Ovary (tissue), 7 donors: ENCODE measurements at regions not wholly inside any gene's neighbourhood (a gene's known extent, or its start where the extent isn't known, plus 50 kb on each side); places are given as distances from the start of the nearest gene placed in this dataset.

Source experiments
- DNase-seq, 5 donors: peaks; one replicate each; pipeline ENCODE4 v3.0.0-alpha.2; 2019 to 2020
- H3K27ac ChIP-seq, 2 donors: fragments of 200-600 bp; one replicate each; pipeline versions ENCODE4 v1.5.1 to v1.8.0; 2019 to 2022
- H3K27me3 ChIP-seq: fragments of 200-600 bp; one replicate; pipeline ENCODE4 v1.8.0; 2022
- H3K36me3 ChIP-seq: fragments of 200-600 bp; sonication (generic); one replicate; pipeline ENCODE4 v1.5.1; 2019
- H3K4me1 ChIP-seq: one replicate; pipeline ENCODE4 v1.8.1; 2013; ENCODE audit warnings: mild to moderate bottlenecking, moderate library complexity; ENCODE audit not compliant: insufficient read depth
- H3K4me3 ChIP-seq: fragments of 200-600 bp; sonication (generic); one replicate; pipeline ENCODE4 v1.5.1; 2017
- H3K9me3 ChIP-seq, 2 donors: fragments of 200-600 bp in 1 of 2; sonication (generic) in 1 of 2; one replicate each; pipeline versions ENCODE4 v1.5.1 to v1.8.1; 2013 to 2019; ENCODE audit warnings: mild to moderate bottlenecking in 1 of 2, moderate library complexity in 1 of 2
- CTCF ChIP-seq, 3 donors: fragments of 450-650 bp in 2 of 3; fragments of 200-600 bp in 1 of 3; IDR thresholded peaks; one replicate each; pipeline versions ENCODE4 v1.5.1 to v1.8.0; 2016 to 2022; ENCODE audit warnings: antibody characterized with exemption in 3 of 3, mild to moderate bottlenecking in 1 of 3
- EP300 ChIP-seq: sonication (generic); formaldehyde crosslinking; IDR thresholded peaks from one replicate; pipeline ENCODE4 v1.6.1; 2017; ENCODE audit warnings: antibody characterized with exemption
- POLR2A ChIP-seq: fragments of 450-650 bp; IDR thresholded peaks from one replicate; pipeline ENCODE4 v1.6.1; 2017; ENCODE audit warnings: antibody characterized with exemption, mild to moderate bottlenecking, moderate library complexity
- WGBS, 3 donors: extraction: QIAGEN DNeasy Blood & Tissue Kit in 1 of 3; methylation state at CpG; one replicate each; pipeline versions ENCODE4 v1.1.5 to v1.1.7; 2013 to 2017; 5-methylcytosine and 5-hydroxymethylcytosine counted together
- intact Hi-C, 4 donors: fragments of 100-400 bp; cut with DNase I; formaldehyde crosslinking; loops; one replicate each; pipeline versions ENCODE4 v1.11.0 to v1.15.1; 2022 to 2023
- donor health status: DM: no; HTN: no; CAD: no; lungs with moderate emphysema.
- donor health status: DM: no; HTN: no; CAD: no.
- donor health status: Bipolar disorder and iron deficiency.
- donor health status: DM: no; HTN: no; CAD: no.
- donor health status: DM: yes; HTN: yes; CAD: no.

- H3K4me3 ChIP-seq, result no peak overlapping the region
- no peaks in the 10 kb centered on the region for H3K36me3 ChIP-seq
- no peak for DNase-seq
- H3K27me3 ChIP-seq, result no peaks in the 10 kb centered on the region
- H3K4me1 ChIP-seq, result no peaks in the 10 kb centered on the region
- 63 to 87% (median 65%) methylated on average over 1 of the region's 1 CpG for WGBS, 3 donors
- H3K27ac ChIP-seq, result no peak overlapping the region
- TF ChIP-seq EP300 (no peak), POLR2A (no peak), CTCF (IDR thresholded peaks at IDR 0.05) (no peak)
- H3K9me3 ChIP-seq, result no peaks in the 10 kb centered on the region
- intact Hi-C loops, result no loop called here
These were observed 199.3 kb upstream of the SOX1 start for GRCh38 chr13:111867657-111868056.

- Histone ChIP-seq H3K27me3 (no peaks in the 10 kb centered on the region), H3K27ac (no peak overlapping the region), H3K9me3 (no peaks in the 10 kb centered on the region), H3K4me1 (no peaks in the 10 kb centered on the region), H3K36me3 (no peaks in the 10 kb centered on the region), H3K4me3 (no peak overlapping the region)
- intact Hi-C loops, result no loop called here
- TF ChIP-seq POLR2A, result no peak
- TF ChIP-seq EP300, result no peak
- TF ChIP-seq CTCF (IDR thresholded peaks at IDR 0.05), result no peak
- 83 to 89% (median 89%) methylated on average over 3 of the region's 3 CpGs for WGBS, 3 donors
- DNase-seq, result no peak
These were observed 198.2 kb upstream of the SOX1 start for GRCh38 chr13:111868716-111869115.

GRCh38 chr13:111872475-111873150 is 194.3 kb upstream of the SOX1 start:
- TF ChIP-seq EP300 (no peak), POLR2A (no peak), CTCF (IDR thresholded peaks at IDR 0.05) (no peak)
- H3K27ac ChIP-seq, result no peak overlapping the region
- no peaks in the 10 kb centered on the region for H3K4me1 ChIP-seq
- H3K27me3 ChIP-seq, result no peaks in the 10 kb centered on the region
- intact Hi-C loops, result no loop called here
- H3K4me3 ChIP-seq, result no peak overlapping the region
- H3K9me3 ChIP-seq, result no peaks in the 10 kb centered on the region
- no peaks in the 10 kb centered on the region for H3K36me3 ChIP-seq
- DNase-seq, result no peak
- WGBS, 3 donors, result 79 to 84% (median 81%) methylated on average over 12 of the region's 12 CpGs

GRCh38 chr13:111873676-111874178 is 193.2 kb upstream of the SOX1 start:
- intact Hi-C loops, result no loop called here
- TF ChIP-seq EP300 (no peak), POLR2A (no peak), CTCF (IDR thresholded peaks at IDR 0.05) (no peak)
- 79 to 92% (median 91%) methylated on average over 8 of the region's 8 CpGs for WGBS, 3 donors
- no peaks in the 10 kb centered on the region for H3K9me3 ChIP-seq
- no peak for DNase-seq
- H3K4me3 ChIP-seq, result no peak overlapping the region
- H3K36me3 ChIP-seq, result no peaks in the 10 kb centered on the region
- no peak overlapping the region for H3K27ac ChIP-seq
- H3K27me3 ChIP-seq, result no peaks in the 10 kb centered on the region
- no peaks in the 10 kb centered on the region for H3K4me1 ChIP-seq
